ENCODE measurements at regions not wholly inside any gene's neighbourhood (a gene's known extent, or its start where the extent isn't known, plus 50 kb on each side); places are given as distances from the start of the nearest gene placed in this dataset.

DNA sequence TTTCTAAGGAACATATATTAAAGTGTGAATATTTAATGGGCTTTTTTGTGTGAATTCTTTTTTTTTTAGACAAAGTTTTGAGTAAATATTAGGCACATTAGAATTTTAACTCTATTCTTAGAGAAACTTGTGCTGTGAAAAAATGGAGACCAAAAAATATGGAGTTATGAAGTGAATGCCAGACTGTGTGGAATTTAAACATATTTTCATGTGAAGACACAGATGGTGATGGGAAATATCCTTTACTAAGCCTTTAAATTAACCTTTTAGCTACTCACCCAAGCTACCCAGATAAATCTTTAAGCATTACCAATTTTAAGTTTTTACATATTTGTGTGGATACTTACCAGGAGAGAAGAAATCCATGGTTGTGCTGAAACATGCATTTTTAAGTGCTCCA, 148.8 kb upstream of the OTX2 start:
- Histone ChIP-seq H3K79me2 (ENCODE audit: control insufficient read depth, insufficient read depth, low read length) (no peaks in the 10 kb centered on the region), H3K27ac (ENCODE audit: insufficient read depth, low read depth, low read length) (no peak overlapping the region), H3K9me1 (replicated peaks; ENCODE audit: control insufficient read depth, extremely low read depth, insufficient read depth, low read length) (no peaks in the 10 kb centered on the region), H2AFZ (ENCODE audit: low read depth, low read length) (no peak overlapping the region), H3K4me3 (replicated peaks in 1 of 3; ENCODE audit: insufficient read depth in 1 of 3, low read depth in 1 of 3, low read length in 3 of 3) (no peak overlapping the region), H3K9me3 (replicated peaks; ENCODE audit: control insufficient read depth, insufficient read depth, low read length) (no peaks in the 10 kb centered on the region), H3K4me2 (ENCODE audit: insufficient read depth, low read length) (no peak overlapping the region), H3K9ac (replicated peaks; ENCODE audit: extremely low read depth, insufficient read depth, low read length) (no peak overlapping the region), H4K20me1 (replicated peaks; ENCODE audit: control insufficient read depth, extremely low read depth, insufficient read depth, low read length) (no peaks in the 10 kb centered on the region), H3K4me1 (ENCODE audit: control insufficient read depth, extremely low read depth, insufficient read depth, low read length) (no peaks in the 10 kb centered on the region), H3K36me3 (ENCODE audit: control insufficient read depth in 2 of 2, extremely low read depth in 1 of 2, insufficient read depth in 2 of 2, low read length in 2 of 2) (no peaks in the 10 kb centered on the region), H3K27me3 (ENCODE audit: control insufficient read depth in 2 of 2, insufficient read depth in 2 of 2, low read length in 2 of 2) (no peaks in the 10 kb centered on the region)
- intact Hi-C loops (cut with micrococcal nuclease) (no loop called here), dilution Hi-C loops (cut with MboI; ENCODE audit: extremely low pct_ligation_motif_present, low sequenced_read_pairs) (no loop called here)
- TF ChIP-seq MAX (IDR thresholded peaks at IDR 0.05; ENCODE audit: insufficient read depth, insufficient read length), result no peak
- TF ChIP-seq FOS (IDR thresholded peaks at IDR 0.05; ENCODE audit: borderline replicate concordance, insufficient read depth, low read length), result no peak
- TF ChIP-seq POLR2AphosphoS5 (IDR thresholded peaks at IDR 0.05; ENCODE audit: insufficient read depth, low read depth, low read length), result no peak
- no peak for TF ChIP-seq POLR2A (IDR thresholded peaks at IDR 0.05; ENCODE audit: low read depth, low read length)
- TF ChIP-seq JUN (IDR thresholded peaks at IDR 0.05; ENCODE audit: borderline replicate concordance, insufficient read depth, insufficient read length, low read depth), result no peak
- TF ChIP-seq MYC (IDR thresholded peaks at IDR 0.05; ENCODE audit: low read depth, low read length), result no peak
- TF ChIP-seq EZH2 (IDR thresholded peaks at IDR 0.05; ENCODE audit: borderline replicate concordance, low read depth, low read length, severe bottlenecking), result no peak
- BruUV-seq (replicated peaks), result no TSS peak
- FAIRE-seq (no peak), DNase-seq (ENCODE audit: low read depth, low spot score) (no peak)
- ChIA-PET CTCF (interaction anchor here (1.1 kb wide), 1 partner anchor 8 kb away, joined by 3 read pairs; no protein-coding TSS in a partner anchor), POLR2A (no interaction called here)

- no peaks in the 10 kb centered on the region for H3K4me1 ChIP-seq (ENCODE audit: control insufficient read depth, extremely low read depth, insufficient read depth, low read length)
- POLR2A ChIA-PET, result no interaction called here
- no peaks in the 10 kb centered on the region for H3K27me3 ChIP-seq (ENCODE audit: control insufficient read depth in 2 of 2, insufficient read depth in 2 of 2, low read length in 2 of 2)
- no peak for FAIRE-seq
- BruUV-seq (replicated peaks), result no TSS peak
- no peak for DNase-seq (ENCODE audit: low read depth, low spot score)
- no peaks in the 10 kb centered on the region for H3K9me3 ChIP-seq (replicated peaks; ENCODE audit: control insufficient read depth, insufficient read depth, low read length)
- intact Hi-C loops (cut with micrococcal nuclease) (no loop called here), dilution Hi-C loops (cut with MboI; ENCODE audit: extremely low pct_ligation_motif_present, low sequenced_read_pairs) (no loop called here)
- H2AFZ ChIP-seq (ENCODE audit: low read depth, low read length), result no peak overlapping the region
- no peak overlapping the region for H3K9ac ChIP-seq (replicated peaks; ENCODE audit: extremely low read depth, insufficient read depth, low read length)
- no peaks in the 10 kb centered on the region for H3K9me1 ChIP-seq (replicated peaks; ENCODE audit: control insufficient read depth, extremely low read depth, insufficient read depth, low read length)
- CTCF ChIA-PET, result no interaction called here
- H3K36me3 ChIP-seq (ENCODE audit: control insufficient read depth in 2 of 2, extremely low read depth in 1 of 2, insufficient read depth in 2 of 2, low read length in 2 of 2), result no peaks in the 10 kb centered on the region
- H3K27ac ChIP-seq (ENCODE audit: insufficient read depth, low read depth, low read length), result no peak overlapping the region
- TF ChIP-seq POLR2AphosphoS5 (IDR thresholded peaks at IDR 0.05; ENCODE audit: insufficient read depth, low read depth, low read length), result no peak
- TF ChIP-seq FOS (IDR thresholded peaks at IDR 0.05; ENCODE audit: borderline replicate concordance, insufficient read depth, low read length), result no peak
- no peak for TF ChIP-seq MAX (IDR thresholded peaks at IDR 0.05; ENCODE audit: insufficient read depth, insufficient read length)
- no peak for TF ChIP-seq GATA2 (IDR thresholded peaks at IDR 0.05; ENCODE audit: insufficient read depth, insufficient read length, low read depth, low read length)
- no peak for TF ChIP-seq CTCF (IDR thresholded peaks at IDR 0.05; ENCODE audit: extremely low read depth in 1 of 2, insufficient read depth in 1 of 2, low read depth in 1 of 2, low read length in 2 of 2)
- TF ChIP-seq JUN (IDR thresholded peaks at IDR 0.05; ENCODE audit: borderline replicate concordance, insufficient read depth, insufficient read length, low read depth), result no peak
- TF ChIP-seq EZH2 (IDR thresholded peaks at IDR 0.05; ENCODE audit: borderline replicate concordance, low read depth, low read length, severe bottlenecking), result no peak
- H3K4me2 ChIP-seq (ENCODE audit: insufficient read depth, low read length), result no peak overlapping the region
- H3K79me2 ChIP-seq (ENCODE audit: control insufficient read depth, insufficient read depth, low read length), result no peaks in the 10 kb centered on the region
- H4K20me1 ChIP-seq (replicated peaks; ENCODE audit: control insufficient read depth, extremely low read depth, insufficient read depth, low read length), result no peaks in the 10 kb centered on the region
- no peak overlapping the region for H3K4me3 ChIP-seq (replicated peaks in 1 of 3; ENCODE audit: insufficient read depth in 1 of 3, low read depth in 1 of 3, low read length in 3 of 3)
Measured at GRCh38 chr14:56956182-56956581, 145.9 kb upstream of the OTX2 start.
